HG03439 (cell line): ENCODE measurements at regions not wholly inside any gene's neighbourhood (a gene's known extent, or its start where the extent isn't known, plus 50 kb on each side); places are given as distances from the start of the nearest gene placed in this dataset.
"Not testable (repeated sequence)": the region's sequence is repeated elsewhere in the genome, so short reads cannot be mapped to it uniquely, and the experiment has no call there.

Experiments
- ATAC-seq: cut with Tn5 transposase; IDR thresholded peaks from one replicate; pipeline ENCODE4 v1.9.1; 2021; ENCODE audit warnings: mild to moderate bottlenecking, moderate library complexity; ENCODE audit not compliant: unreplicated experiment

- ATAC-seq: no peak
Measured at GRCh38 chr18:39618265-39619003, 2052.8 kb upstream of the CELF4 start.

- no peak for ATAC-seq
Measured at GRCh38 chr18:39611381-39612100, 2045.9 kb upstream of the CELF4 start.

- no peak for ATAC-seq
Measured at GRCh38 chr18:39607034-39607433, 2041.4 kb upstream of the CELF4 start.

GRCh38 chr18:39604836-39605235 is 2039.2 kb upstream of the CELF4 start:
- ATAC-seq: no peak

- no peak for ATAC-seq
Measured at GRCh38 chr18:39602131-39602530, 2036.5 kb upstream of the CELF4 start.

- ATAC-seq: no peak
Measured at GRCh38 chr18:39600894-39601293, 2035.3 kb upstream of the CELF4 start.

GRCh38 chr18:39599251-39599650 is 2033.7 kb upstream of the CELF4 start:
- no peak for ATAC-seq

- ATAC-seq: no peak
Measured at GRCh38 chr18:39596891-39597290, 2031.3 kb upstream of the CELF4 start.

- no peak for ATAC-seq
Measured at GRCh38 chr18:39596221-39596620, 2030.6 kb upstream of the CELF4 start.

- no peak for ATAC-seq
Measured at GRCh38 chr18:39594206-39594605, 2028.6 kb upstream of the CELF4 start.

- no peak for ATAC-seq
Measured at GRCh38 chr18:39591649-39592048, 2026.1 kb upstream of the CELF4 start.

GRCh38 chr18:39589496-39589895 is 2023.9 kb upstream of the CELF4 start:
- no peak for ATAC-seq

- no peak for ATAC-seq
Measured at GRCh38 chr18:39587586-39587985, 2022.0 kb upstream of the CELF4 start.

- no peak for ATAC-seq
Measured at GRCh38 chr18:39586741-39587140, 2021.1 kb upstream of the CELF4 start.

GRCh38 chr18:39574897-39575296 is 2009.3 kb upstream of the CELF4 start:
- no peak for ATAC-seq

- ATAC-seq: no peak
Measured at GRCh38 chr18:39571511-39571910, 2005.9 kb upstream of the CELF4 start.

GRCh38 chr18:39565551-39566230 is 2000.1 kb upstream of the CELF4 start:
- not testable (repeated sequence) for ATAC-seq

GRCh38 chr18:39564716-39565115 is 1999.1 kb upstream of the CELF4 start:
- no peak for ATAC-seq

GRCh38 chr18:39561126-39561525 is 1995.5 kb upstream of the CELF4 start:
- ATAC-seq: no peak

GRCh38 chr18:39558658-39559057 is 1993.1 kb upstream of the CELF4 start:
- ATAC-seq: no peak

- ATAC-seq: no peak
Measured at GRCh38 chr18:39555496-39555895, 1989.9 kb upstream of the CELF4 start.

- ATAC-seq: no peak
Measured at GRCh38 chr18:39550701-39551100, 1985.1 kb upstream of the CELF4 start.
